T-cell (primary cell): ENCODE measurements at regions not wholly inside any gene's neighbourhood (a gene's known extent, or its start where the extent isn't known, plus 50 kb on each side); places are given as distances from the start of the nearest gene placed in this dataset.

Experiments
- ATAC-seq, 4 experiments: fragments of 200-7000 bp in 3 of 4; fragments of 150-1000 bp in 1 of 4; cut with Tn5 transposase; replicated peaks in 1 of 4; 1 replicate in 3 of 4; 2 replicates in 1 of 4; pipeline ENCODE4 v1.10.0; 2021; ENCODE audit warnings: moderate library complexity in 3 of 4, mild to moderate bottlenecking in 2 of 4, moderate number of reproducible peaks in 1 of 4
- CTCF ChIA-PET, 2 donors: fragments of 300-600 bp; sonication (Branson Sonifier 250); formaldehyde crosslinking; loops; one replicate each; lab custom pipeline; 2022; ENCODE audit warnings: antibody characterized with exemption in 2 of 2; lab: Charles Lee
- POLR2A ChIA-PET, 2 donors: fragments of 300-600 bp; sonication (Branson Sonifier 250); formaldehyde crosslinking; loops; one replicate each; lab custom pipeline; 2022; ENCODE audit warnings: antibody characterized with exemption in 2 of 2; lab: Charles Lee
- DNase-seq, 35 experiments: peaks; one replicate each; pipeline versions ENCODE4 v3.0.0 to v3.0.0-alpha.2; 2013 to 2023
- H3K27ac ChIP-seq: one replicate; pipeline ENCODE4 v1.5.1; 2013; ENCODE audit warnings: low read length
- H3K27me3 ChIP-seq, 2 experiments: replicated peaks in 1 of 2; 1 replicate in 1 of 2; 2 replicates in 1 of 2; pipeline versions ENCODE4 v1.6.1 to v1.7.0; 2013; ENCODE audit warnings: low read length in 1 of 2, mixed read lengths in 1 of 2; ENCODE audit not compliant: control insufficient read depth in 2 of 2, insufficient read depth in 2 of 2; ENCODE audit errors: extremely low read depth in 1 of 2
- H3K36me3 ChIP-seq, 2 donors: 1 replicate in 1 of 2; 2 replicates in 1 of 2; pipeline versions ENCODE4 v1.6.1 to v1.7.0; 2013; ENCODE audit warnings: low read length in 1 of 2; ENCODE audit not compliant: control insufficient read depth in 2 of 2, insufficient read depth in 1 of 2; ENCODE audit errors: extremely low read depth in 1 of 2
- H3K4me1 ChIP-seq, 2 experiments: 1 replicate in 1 of 2; 2 replicates in 1 of 2; pipeline versions ENCODE4 v1.6.1 to v1.7.0; 2013; ENCODE audit warnings: low read length in 2 of 2, mixed read lengths in 1 of 2; ENCODE audit not compliant: insufficient read depth in 2 of 2, control insufficient read depth in 1 of 2; ENCODE audit errors: extremely low read depth in 1 of 2
- H3K4me3 ChIP-seq, 2 donors: 1 replicate in 1 of 2; 2 replicates in 1 of 2; pipeline versions ENCODE4 v1.5.1 to v1.7.0; 2013; ENCODE audit warnings: mild to moderate bottlenecking in 2 of 2, low read length in 1 of 2, moderate library complexity in 1 of 2; ENCODE audit not compliant: control insufficient read depth in 1 of 2; ENCODE audit errors: extremely low read depth in 1 of 2
- H3K9me3 ChIP-seq: 2 replicates; pipeline ENCODE4 v1.7.0; 2013
- H3K27ac Mint-ChIP-seq, 2 donors: one replicate each; pipeline ENCODE4 v1.8.0; 2020 to 2021; ENCODE audit warnings: mild to moderate bottlenecking in 2 of 2, mixed read lengths in 2 of 2
- H3K27me3 Mint-ChIP-seq, 2 donors: one replicate each; pipeline ENCODE4 v1.8.0; 2021 to 2022; ENCODE audit warnings: mixed read lengths in 2 of 2
- H3K36me3 Mint-ChIP-seq: one replicate; pipeline ENCODE4 v1.8.0; 2021; ENCODE audit warnings: mixed read lengths
- H3K4me1 Mint-ChIP-seq, 3 donors: one replicate each; pipeline ENCODE4 v1.8.0; 2020 to 2022; ENCODE audit warnings: mixed read lengths in 3 of 3, mild to moderate bottlenecking in 1 of 3
- H3K4me3 Mint-ChIP-seq, 3 donors: one replicate each; pipeline ENCODE4 v1.8.0; 2020 to 2022; ENCODE audit warnings: mild to moderate bottlenecking in 3 of 3, mixed read lengths in 3 of 3, moderate library complexity in 3 of 3
- H3K9me3 Mint-ChIP-seq, 3 donors: one replicate each; pipeline ENCODE4 v1.8.0; 2020 to 2022; ENCODE audit warnings: mixed read lengths in 3 of 3
- WGBS: methylation state at CpG from one replicate; pipeline ENCODE4 v1.1.5; 2013; ENCODE audit warnings: missing lambda C conversion rate; ENCODE audit not compliant: insufficient coverage; 5-methylcytosine and 5-hydroxymethylcytosine counted together

DNA sequence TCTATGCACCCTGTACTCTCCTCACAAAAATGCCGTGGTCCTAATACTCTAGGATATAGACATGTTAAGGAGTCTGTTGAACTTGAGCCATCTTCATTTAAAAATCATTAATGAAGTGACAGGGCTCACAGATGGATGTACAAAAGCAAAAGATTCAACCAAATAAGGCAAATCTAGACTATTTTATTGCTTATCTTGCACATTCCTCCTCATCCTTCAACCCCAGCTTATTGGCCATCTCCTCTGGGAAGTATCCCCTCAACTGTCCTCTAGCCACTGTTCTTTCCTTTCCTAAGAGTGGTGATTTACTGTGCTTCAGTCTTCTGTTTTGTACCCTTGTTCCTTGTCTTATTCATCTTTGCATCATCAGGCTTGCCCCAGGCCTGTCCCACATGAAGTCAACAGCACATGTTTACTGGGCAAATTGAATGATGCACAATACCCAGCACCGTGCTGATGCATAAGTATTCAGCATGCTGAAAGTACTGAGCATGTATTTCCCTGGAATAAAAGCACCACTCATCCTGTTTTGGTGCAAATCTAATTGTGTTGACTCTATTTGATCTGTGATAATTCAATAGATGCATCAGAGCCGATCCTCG is 287.3 kb upstream of the CLNK start:
- no peaks in the 10 kb centered on the region for H3K4me1 Mint-ChIP-seq
- no peak overlapping the region for H3K27ac ChIP-seq
- DNase-seq (no peak), ATAC-seq (no peak)
- no peaks in the 10 kb centered on the region for H3K9me3 ChIP-seq
- ChIA-PET POLR2A (no interaction called here), CTCF (no interaction called here)
- WGBS, result 63% methylated on average over 1 of the region's 4 CpGs
- no peak overlapping the region for H3K4me3 ChIP-seq
- H3K36me3 Mint-ChIP-seq, result no peaks in the 10 kb centered on the region
- H3K9me3 Mint-ChIP-seq, result no peaks in the 10 kb centered on the region
- H3K27ac Mint-ChIP-seq, result no peak overlapping the region
- H3K4me1 ChIP-seq, result no peaks in the 10 kb centered on the region
- H3K36me3 ChIP-seq, result no peaks in the 10 kb centered on the region
- no peak overlapping the region for H3K4me3 Mint-ChIP-seq
- peaks cover 3% of the 10 kb centered on the region in 2 donors for H3K27me3 Mint-ChIP-seq
- H3K27me3 ChIP-seq, result no peaks in the 10 kb centered on the region

DNA sequence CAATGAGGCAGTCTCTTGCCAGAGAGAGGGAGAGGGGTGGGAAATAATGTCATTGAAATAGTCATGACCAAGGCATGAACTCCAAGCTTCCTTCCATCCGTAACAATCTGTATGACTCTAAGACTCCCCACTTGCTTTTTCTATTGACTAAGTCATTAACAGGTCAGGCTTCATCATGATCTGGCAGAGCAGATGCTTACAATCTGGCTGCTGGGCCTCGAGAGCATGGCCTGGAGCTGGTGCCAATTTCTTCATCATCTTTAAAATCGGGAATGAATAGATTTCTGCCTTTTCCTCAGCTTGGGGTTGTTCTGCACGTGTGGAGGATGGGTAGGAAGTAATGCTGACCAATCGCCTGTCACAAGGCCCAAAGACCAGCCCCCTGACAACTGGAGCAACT is 280.6 kb upstream of the CLNK start:
- WGBS, result 83% methylated on average over 1 of the region's 5 CpGs
- POLR2A ChIA-PET, result no interaction called here
- CTCF ChIA-PET, result interaction anchor here in 1 of 2 donors (0.6 kb wide), 1 partner anchor 9 kb away, joined by 3 read pairs; no protein-coding TSS in a partner anchor
- DNase-seq, result no peak
- no peak overlapping the region for H3K27ac Mint-ChIP-seq
- peaks cover 2 to 10% (median 5%) of the 10 kb centered on the region in 3 donors for H3K9me3 Mint-ChIP-seq
- Histone ChIP-seq H3K27me3 (no peaks in the 10 kb centered on the region), H3K36me3 (no peaks in the 10 kb centered on the region), H3K9me3 (no peaks in the 10 kb centered on the region), H3K27ac (no peak overlapping the region), H3K4me3 (no peak overlapping the region), H3K4me1 (no peaks in the 10 kb centered on the region)
- no peaks in the 10 kb centered on the region for H3K4me1 Mint-ChIP-seq
- no peak overlapping the region for H3K4me3 Mint-ChIP-seq
- ATAC-seq, result no peak
- no peaks in the 10 kb centered on the region for H3K36me3 Mint-ChIP-seq
- H3K27me3 Mint-ChIP-seq, result peaks cover 0 to 3% of the 10 kb centered on the region in 2 donors

DNA sequence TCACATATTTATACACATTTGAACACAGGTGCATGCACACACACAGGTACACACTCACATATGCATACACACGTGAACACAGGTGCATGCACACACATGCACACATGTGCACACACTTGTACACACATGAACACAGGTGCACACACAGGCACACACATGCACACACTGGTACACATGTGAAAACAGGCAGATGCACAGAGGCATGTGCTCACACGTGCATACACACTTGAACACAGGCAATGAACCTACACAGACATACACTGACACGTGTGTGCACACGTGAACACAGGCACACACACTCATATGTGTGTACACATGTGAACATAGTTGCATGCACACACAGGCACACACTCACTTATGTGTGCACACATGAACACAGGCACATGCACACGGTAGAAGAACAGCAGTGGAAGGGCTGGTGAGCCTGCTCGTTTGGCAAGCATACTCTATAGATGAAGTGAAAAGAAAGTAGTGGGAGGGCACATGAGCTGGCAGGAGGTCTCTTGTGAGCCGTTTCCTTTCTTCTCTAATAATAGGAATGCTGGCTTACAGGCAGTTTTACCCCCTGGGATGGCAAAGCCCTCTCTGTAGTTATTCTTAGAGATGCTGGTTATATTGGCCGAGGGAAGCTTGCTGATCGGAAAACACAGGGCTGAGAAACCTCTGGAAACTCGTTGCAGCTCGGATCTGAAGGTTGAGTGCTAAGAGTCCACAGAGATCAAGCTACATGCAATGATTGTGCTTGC is 279.6 kb upstream of the CLNK start:
- 85% methylated on average over 7 of the region's 11 CpGs for WGBS
- Mint-ChIP-seq H3K27me3 (peaks cover 0 to 7% of the 10 kb centered on the region in 2 donors), H3K4me3 (no peak overlapping the region), H3K9me3 (peaks cover 2 to 10% (median 5%) of the 10 kb centered on the region in 3 donors), H3K27ac (no peak overlapping the region), H3K36me3 (no peaks in the 10 kb centered on the region), H3K4me1 (no peaks in the 10 kb centered on the region)
- ATAC-seq, result no peak
- Histone ChIP-seq H3K9me3 (no peaks in the 10 kb centered on the region), H3K27me3 (no peaks in the 10 kb centered on the region), H3K36me3 (no peaks in the 10 kb centered on the region), H3K4me1 (no peaks in the 10 kb centered on the region), H3K27ac (no peak overlapping the region), H3K4me3 (no peak overlapping the region)
- CTCF ChIA-PET, result interaction anchor here in 1 of 2 donors (0.6 kb wide), 1 partner anchor 8 kb away, joined by 3 read pairs; no protein-coding TSS in a partner anchor
- POLR2A ChIA-PET, result no interaction called here
- no peak for DNase-seq

GRCh38 chr4:10963241-10963640 is 278.7 kb upstream of the CLNK start:
- Mint-ChIP-seq H3K36me3 (no peaks in the 10 kb centered on the region), H3K4me3 (no peak overlapping the region), H3K4me1 (no peaks in the 10 kb centered on the region), H3K9me3 (peaks cover 2 to 10% (median 5%) of the 10 kb centered on the region in 3 donors), H3K27me3 (peaks cover 0 to 11% of the 10 kb centered on the region in 2 donors), H3K27ac (no peak overlapping the region)
- Histone ChIP-seq H3K36me3 (no peaks in the 10 kb centered on the region), H3K4me3 (no peak overlapping the region), H3K4me1 (no peaks in the 10 kb centered on the region), H3K27me3 (no peaks in the 10 kb centered on the region), H3K27ac (no peak overlapping the region), H3K9me3 (no peaks in the 10 kb centered on the region)
- ChIA-PET CTCF (no interaction called here), POLR2A (no interaction called here)
- no peak for ATAC-seq
- DNase-seq, result no peak
- WGBS, result 85% methylated on average over 5 of the region's 5 CpGs

GRCh38 chr4:10962246-10962645 is 277.7 kb upstream of the CLNK start:
- no peaks in the 10 kb centered on the region for H3K4me1 ChIP-seq
- Mint-ChIP-seq H3K27me3 (peaks cover 0 to 13% of the 10 kb centered on the region in 2 donors), H3K4me3 (no peak overlapping the region), H3K27ac (no peak overlapping the region), H3K36me3 (no peaks in the 10 kb centered on the region), H3K9me3 (peaks cover 2 to 10% (median 5%) of the 10 kb centered on the region in 3 donors), H3K4me1 (no peaks in the 10 kb centered on the region)
- POLR2A ChIA-PET, result no interaction called here
- DNase-seq (no peak), ATAC-seq (no peak)
- no peaks in the 10 kb centered on the region for H3K9me3 ChIP-seq
- no peaks in the 10 kb centered on the region for H3K36me3 ChIP-seq
- 71% methylated on average over 1 of the region's 1 CpG for WGBS
- no peaks in the 10 kb centered on the region for H3K27me3 ChIP-seq
- H3K27ac ChIP-seq, result no peak overlapping the region
- no peak overlapping the region for H3K4me3 ChIP-seq
- CTCF ChIA-PET, result interaction anchor here in 1 of 2 donors (0.6 kb wide), 1 partner anchor 286 kb away, joined by 3 read pairs; no protein-coding TSS in a partner anchor

- H3K27me3 ChIP-seq, result no peaks in the 10 kb centered on the region
- no peak for DNase-seq
- Mint-ChIP-seq H3K36me3 (no peaks in the 10 kb centered on the region), H3K4me3 (no peak overlapping the region), H3K27ac (no peak overlapping the region), H3K4me1 (peaks cover 0 to 6% (median 0%) of the 10 kb centered on the region in 3 donors), H3K9me3 (peaks cover 0 to 10% (median 5%) of the 10 kb centered on the region in 3 donors), H3K27me3 (peaks cover 0 to 13% of the 10 kb centered on the region in 2 donors)
- no peaks in the 10 kb centered on the region for H3K9me3 ChIP-seq
- ChIA-PET CTCF (no interaction called here), POLR2A (no interaction called here)
- H3K4me3 ChIP-seq, result no peak overlapping the region
- no peak overlapping the region for H3K27ac ChIP-seq
- H3K36me3 ChIP-seq, result no peaks in the 10 kb centered on the region
- ATAC-seq, result no peak
- WGBS, result 65% methylated on average over 4 of the region's 5 CpGs
- peaks cover 0 to 3% of the 10 kb centered on the region in 2 experiments for H3K4me1 ChIP-seq
These were observed 275.8 kb upstream of the CLNK start for GRCh38 chr4:10960389-10960788.
